ENCODE measurements at regions not wholly inside any gene's neighbourhood (a gene's known extent, or its start where the extent isn't known, plus 50 kb on each side); places are given as distances from the start of the nearest gene placed in this dataset.
"Not testable (repeated sequence)": the region's sequence is repeated elsewhere in the genome, so short reads cannot be mapped to it uniquely, and the experiment has no call there.

- DNase-seq (ENCODE audit: low spot score), result no peak
Measured at GRCh38 chr2:14752295-14752694, 119.8 kb downstream of the LRATD1 start.

DNA sequence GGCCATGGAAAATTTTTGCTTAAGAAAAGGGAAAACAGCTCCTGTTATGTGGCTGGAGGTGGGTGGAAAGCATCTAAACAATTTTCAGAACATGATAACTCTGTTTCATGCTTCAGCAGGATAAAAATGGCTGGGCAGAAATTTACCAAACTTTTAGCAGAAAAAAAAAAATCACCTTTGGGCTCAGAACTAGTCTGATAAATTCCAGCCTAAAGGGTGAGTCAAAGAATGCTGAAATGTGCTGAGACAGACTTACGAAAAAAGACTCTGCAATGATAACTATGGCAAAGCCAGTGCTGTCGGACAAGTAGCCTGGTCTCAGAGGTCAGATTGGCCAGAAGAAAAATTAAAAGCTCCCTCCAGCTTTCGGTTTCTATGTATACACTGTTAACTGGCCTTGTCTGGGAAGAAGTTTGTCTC lies 123.6 kb downstream of the LRATD1 start:
- DNase-seq (ENCODE audit: low spot score), result no peak

DNA sequence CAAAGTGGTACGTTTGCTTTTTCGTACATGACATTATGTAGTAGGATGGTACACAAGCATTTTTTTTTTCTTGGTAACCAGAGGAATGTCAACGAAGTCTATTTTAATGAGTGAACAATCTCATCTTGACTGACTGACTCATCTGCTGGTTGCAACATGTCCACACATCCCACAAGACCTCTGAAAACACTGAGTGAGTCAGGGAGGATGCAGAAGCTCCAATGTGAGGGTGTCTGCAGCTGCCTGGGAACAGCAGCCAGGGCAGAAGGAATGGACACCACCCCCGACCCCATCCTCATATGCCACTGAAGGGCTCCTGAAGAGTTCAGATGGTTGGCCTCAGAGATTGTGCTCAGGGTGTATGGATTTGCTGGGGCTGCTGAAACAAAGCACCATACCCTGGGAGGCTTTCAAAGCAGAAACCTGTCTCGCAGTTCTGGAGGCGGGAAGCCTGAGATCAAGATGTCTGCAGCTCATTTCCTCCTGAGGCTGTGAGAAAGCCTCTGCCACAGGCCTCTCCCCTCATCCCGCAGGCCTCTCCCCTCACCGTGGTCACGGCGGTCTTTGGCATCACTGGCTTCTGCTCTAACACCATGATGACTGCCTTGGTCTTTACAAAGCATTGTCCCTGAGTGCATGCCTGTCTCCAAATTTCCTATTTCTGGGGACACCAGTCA lies 124.6 kb downstream of the LRATD1 start:
- no peak for DNase-seq (ENCODE audit: low spot score)

GRCh38 chr2:14759082-14759481 lies 126.6 kb downstream of the LRATD1 start:
- no peak for DNase-seq (ENCODE audit: low spot score)

- no peak for DNase-seq (ENCODE audit: low spot score)
Measured at GRCh38 chr2:14760169-14760568, 127.7 kb downstream of the LRATD1 start.

- no peak for DNase-seq (ENCODE audit: low spot score)
Measured at GRCh38 chr2:14761118-14761517, 128.6 kb downstream of the LRATD1 start.

- no peak for DNase-seq (ENCODE audit: low spot score)
Measured at GRCh38 chr2:14773696-14774095, 141.2 kb downstream of the LRATD1 start.

- DNase-seq (ENCODE audit: low spot score), result no peak
Measured at GRCh38 chr2:14774436-14774968, 142.0 kb downstream of the LRATD1 start.

GRCh38 chr2:14776216-14776615 lies 143.7 kb downstream of the LRATD1 start:
- DNase-seq (ENCODE audit: low spot score), result no peak

GRCh38 chr2:14778015-14778414 lies 145.5 kb downstream of the LRATD1 start:
- DNase-seq (ENCODE audit: low spot score), result no peak

- DNase-seq (ENCODE audit: low spot score), result no peak
Measured at GRCh38 chr2:14779252-14779651, 146.7 kb downstream of the LRATD1 start.

- DNase-seq (ENCODE audit: low spot score), result no peak
Measured at GRCh38 chr2:14781142-14781541, 148.6 kb downstream of the LRATD1 start.

DNA sequence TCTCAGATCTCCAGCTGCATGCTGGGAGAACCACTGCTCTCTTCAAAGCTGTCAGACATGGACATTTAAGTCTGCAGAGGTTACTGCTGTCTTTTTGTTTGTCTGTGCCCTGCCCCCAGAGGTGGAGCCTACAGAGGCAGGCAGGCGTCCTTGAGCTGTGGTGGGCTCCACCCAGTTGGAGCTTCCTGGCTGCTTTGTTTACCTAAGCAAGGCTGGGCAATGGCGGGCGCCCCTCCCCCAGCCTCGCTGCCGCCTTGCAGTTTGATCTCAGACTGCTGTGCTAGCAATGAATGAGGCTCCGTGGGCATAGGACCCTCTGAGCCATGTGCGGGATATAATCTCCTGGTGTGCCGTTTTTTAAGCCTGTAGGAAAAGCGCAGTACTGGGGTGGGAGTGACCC lies 156.3 kb downstream of the LRATD1 start:
- DNase-seq (ENCODE audit: low spot score), result not testable (repeated sequence)

DNA sequence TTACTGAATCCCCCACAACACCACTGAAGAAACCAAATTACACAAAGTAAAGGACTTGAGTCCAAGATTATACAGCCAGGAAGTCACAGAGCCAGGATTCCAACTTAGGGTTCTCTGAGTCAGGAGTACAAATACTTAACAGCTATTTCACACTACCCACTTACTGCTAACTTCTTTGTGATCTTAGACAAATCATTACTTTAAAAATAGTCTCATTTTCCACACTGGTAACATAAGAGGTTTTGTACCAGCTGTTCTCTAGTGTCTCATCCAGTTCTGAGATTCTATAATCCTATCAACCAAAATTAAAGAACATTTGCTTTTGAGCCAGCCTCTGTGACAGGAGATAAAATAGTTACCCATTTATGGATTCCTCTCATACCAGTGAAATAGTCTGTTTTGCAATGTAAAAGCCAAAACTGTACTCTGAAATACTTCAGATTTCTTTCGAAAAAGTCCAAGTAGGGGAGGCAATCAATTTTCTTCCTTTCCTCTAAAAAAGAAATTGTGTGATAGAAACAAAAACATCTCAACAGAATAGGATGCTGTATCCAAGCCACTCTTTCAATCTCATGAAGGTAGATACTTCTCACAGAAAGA lies 157.6 kb downstream of the LRATD1 start:
- DNase-seq (ENCODE audit: low spot score), result no peak

DNA sequence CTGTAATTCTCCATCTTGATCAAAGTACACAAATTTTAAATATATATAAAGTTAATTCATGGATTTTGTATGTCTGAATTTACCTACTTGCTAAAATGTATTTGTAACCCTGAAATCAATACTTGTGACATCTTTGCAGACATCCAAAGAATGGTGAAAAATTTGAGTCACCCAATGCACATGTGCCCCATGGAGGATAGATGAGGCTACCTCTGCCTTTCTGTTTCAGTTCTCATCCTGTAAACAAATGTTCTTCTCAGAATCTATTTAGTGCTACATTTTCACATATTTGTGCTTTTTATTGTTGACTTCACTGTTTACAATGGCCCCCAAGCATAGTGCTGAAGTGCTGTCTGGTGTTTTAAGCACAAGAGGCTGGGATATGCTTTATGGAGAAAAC lies 171.5 kb downstream of the LRATD1 start:
- DNase-seq (ENCODE audit: low spot score), result no peak

- DNase-seq (ENCODE audit: low spot score), result no peak
Measured at GRCh38 chr2:14804902-14805301, 172.4 kb downstream of the LRATD1 start.

- DNase-seq (ENCODE audit: low spot score), result no peak
Measured at GRCh38 chr2:14806613-14807012, 174.1 kb downstream of the LRATD1 start.

DNA sequence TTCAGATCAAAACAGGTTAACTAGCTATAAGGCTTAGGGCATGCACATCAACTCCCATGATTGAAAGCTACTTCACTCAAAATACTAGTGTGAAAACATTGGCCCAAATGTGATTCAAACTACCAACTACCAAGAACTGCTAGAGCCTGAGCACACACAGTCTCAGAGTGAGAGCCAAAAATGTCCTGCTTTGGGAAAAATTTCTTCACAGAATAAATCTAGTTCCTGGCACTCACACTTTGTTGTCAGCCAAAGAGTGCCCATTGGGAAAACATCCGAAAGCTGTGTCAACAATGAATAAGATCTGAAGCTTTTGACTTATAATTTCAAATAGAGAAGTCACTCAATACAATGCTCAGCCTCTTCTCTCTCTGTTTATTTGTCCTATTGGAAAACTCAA lies 182.7 kb downstream of the LRATD1 start:
- no peak for DNase-seq (ENCODE audit: low spot score)

DNA sequence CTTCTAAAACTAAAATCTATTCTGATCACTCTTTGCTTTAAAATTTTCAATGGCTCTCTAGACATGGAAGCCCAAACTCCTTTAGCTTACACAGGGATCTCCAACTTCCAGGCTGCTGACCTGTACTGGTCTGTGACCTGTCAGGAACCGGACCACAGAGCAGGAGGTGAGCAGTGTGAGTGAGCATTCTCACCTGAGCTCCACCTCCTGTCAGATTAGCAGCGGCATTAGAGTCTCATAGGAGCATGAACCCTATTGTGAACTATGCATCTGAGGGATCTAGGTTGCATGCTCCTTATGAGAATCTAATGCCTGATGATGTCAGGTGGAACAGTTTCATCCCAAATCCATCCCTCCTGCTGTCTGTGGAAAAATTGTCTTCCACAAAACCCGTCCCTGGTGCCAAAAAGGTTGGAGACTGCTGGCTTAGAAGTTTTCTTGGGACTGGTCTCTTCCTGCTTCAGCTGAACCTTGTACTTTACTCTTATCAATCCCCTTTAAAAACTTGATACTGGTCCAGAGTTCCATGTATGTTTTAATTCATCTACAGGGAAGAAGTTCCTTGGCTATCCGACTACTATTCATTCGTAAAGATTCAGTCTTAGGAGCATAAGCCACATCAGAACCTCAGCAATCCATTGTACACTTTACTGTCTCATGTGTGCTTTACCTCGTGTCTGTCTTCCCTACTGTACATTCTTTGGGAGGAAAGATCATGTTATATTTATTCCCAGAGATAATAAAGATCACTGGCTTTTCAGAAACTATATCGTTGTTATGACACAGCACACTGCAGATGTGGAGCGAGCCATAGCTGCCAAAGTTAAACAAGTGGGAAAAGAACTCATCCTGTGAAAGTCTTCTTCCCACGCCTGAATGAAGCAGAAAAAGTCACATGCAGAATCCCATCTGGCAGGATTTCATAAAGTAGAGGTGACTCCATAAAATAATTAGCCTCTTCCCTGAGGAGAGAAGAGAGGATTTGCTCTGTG lies 183.8 kb downstream of the LRATD1 start:
- DNase-seq (ENCODE audit: low spot score), result no peak

- no peak for DNase-seq (ENCODE audit: low spot score)
Measured at GRCh38 chr2:14817848-14818247, 185.3 kb downstream of the LRATD1 start.

- DNase-seq (ENCODE audit: low spot score), result no peak
Measured at GRCh38 chr2:14826518-14826917, 194.0 kb downstream of the LRATD1 start.

GRCh38 chr2:14827226-14828023 lies 194.9 kb downstream of the LRATD1 start:
- no peak for DNase-seq (ENCODE audit: low spot score)

All from NAMALWA (cell line).